Psoas muscle (tissue), 7 donors: ENCODE measurements at regions not wholly inside any gene's neighbourhood (a gene's known extent, or its start where the extent isn't known, plus 50 kb on each side); places are given as distances from the start of the nearest gene placed in this dataset.

Experiments
- ATAC-seq, 4 donors: fragments of 200-7000 bp; cut with Tn5 transposase; one replicate each; pipeline ENCODE4 v1.9.1; 2020; ENCODE audit warnings: moderate library complexity in 3 of 4, mild to moderate bottlenecking in 2 of 4
- DNase-seq, 2 donors: peaks; one replicate each; pipeline ENCODE4 v3.0.0-alpha.2; 2020
- H3K27ac ChIP-seq: fragments of 200-600 bp; one replicate; pipeline ENCODE4 v1.8.0; 2022
- H3K27me3 ChIP-seq, 3 donors: fragments of 200-600 bp in 1 of 3; one replicate each; pipeline versions ENCODE4 v1.6.1 to v1.8.0; 2013 to 2022; ENCODE audit warnings: low read length in 2 of 3, mild to moderate bottlenecking in 2 of 3, moderate library complexity in 1 of 3; ENCODE audit not compliant: insufficient read depth in 3 of 3
- H3K36me3 ChIP-seq, 2 donors: fragments of 200-600 bp in 1 of 2; one replicate each; pipeline versions ENCODE4 v1.6.1 to v1.8.0; 2013 to 2022; ENCODE audit warnings: low read depth in 1 of 2, mild to moderate bottlenecking in 1 of 2, moderate library complexity in 1 of 2; ENCODE audit not compliant: insufficient read depth in 1 of 2
- H3K4me1 ChIP-seq: fragments of 200-600 bp; one replicate; pipeline ENCODE4 v1.8.0; 2022
- H3K4me3 ChIP-seq: fragments of 200-600 bp; one replicate; pipeline ENCODE4 v1.8.0; 2022; ENCODE audit warnings: mild to moderate bottlenecking
- H3K9me3 ChIP-seq: fragments of 200-600 bp; one replicate; pipeline ENCODE4 v1.8.0; 2022
- WGBS, 3 donors: extraction: QIAGEN DNeasy Blood & Tissue Kit; methylation state at CpG; one replicate each; pipeline versions ENCODE4 v1.1.6 to v1.1.7; 2013; 5-methylcytosine and 5-hydroxymethylcytosine counted together
- intact Hi-C, 2 donors: fragments of 100-400 bp; cut with DNase I; formaldehyde crosslinking; loops; one replicate each; pipeline versions ENCODE4 v1.11.0 to v1.14.2; 2022
- TF ChIP-seq, protein P1 (sequence below): fragments of 200-600 bp; IDR thresholded peaks from one replicate; pipeline ENCODE4 v1.8.0; 2022; ENCODE audit warnings: antibody characterized with exemption
- donor health status: healthy with polysubstance abuse.
- donor health status: DM: no; HTN: no; CAD: no; lungs with moderate emphysema.
- donor health status: Bipolar disorder and iron deficiency.
- donor health status: healthy.
- donor health status: DM: yes; HTN: yes; CAD: no.
- donor health status: DM: no; HTN: no; CAD: no.
- donor health status: DM: yes; HTN: yes; CAD: no.

GRCh38 chr6:98343797-98344196, 490.6 kb upstream of the POU3F2 start:
- Histone ChIP-seq H3K4me3 (no peak overlapping the region), H3K27me3 (no peaks in the 10 kb centered on the region), H3K9me3 (no peaks in the 10 kb centered on the region), H3K36me3 (no peaks in the 10 kb centered on the region), H3K4me1 (no peaks in the 10 kb centered on the region), H3K27ac (no peak overlapping the region)
- DNase-seq = no peak
- TF ChIP-seq, protein P1, sequence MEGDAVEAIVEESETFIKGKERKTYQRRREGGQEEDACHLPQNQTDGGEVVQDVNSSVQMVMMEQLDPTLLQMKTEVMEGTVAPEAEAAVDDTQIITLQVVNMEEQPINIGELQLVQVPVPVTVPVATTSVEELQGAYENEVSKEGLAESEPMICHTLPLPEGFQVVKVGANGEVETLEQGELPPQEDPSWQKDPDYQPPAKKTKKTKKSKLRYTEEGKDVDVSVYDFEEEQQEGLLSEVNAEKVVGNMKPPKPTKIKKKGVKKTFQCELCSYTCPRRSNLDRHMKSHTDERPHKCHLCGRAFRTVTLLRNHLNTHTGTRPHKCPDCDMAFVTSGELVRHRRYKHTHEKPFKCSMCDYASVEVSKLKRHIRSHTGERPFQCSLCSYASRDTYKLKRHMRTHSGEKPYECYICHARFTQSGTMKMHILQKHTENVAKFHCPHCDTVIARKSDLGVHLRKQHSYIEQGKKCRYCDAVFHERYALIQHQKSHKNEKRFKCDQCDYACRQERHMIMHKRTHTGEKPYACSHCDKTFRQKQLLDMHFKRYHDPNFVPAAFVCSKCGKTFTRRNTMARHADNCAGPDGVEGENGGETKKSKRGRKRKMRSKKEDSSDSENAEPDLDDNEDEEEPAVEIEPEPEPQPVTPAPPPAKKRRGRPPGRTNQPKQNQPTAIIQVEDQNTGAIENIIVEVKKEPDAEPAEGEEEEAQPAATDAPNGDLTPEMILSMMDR = no peak
- no peak for ATAC-seq
- intact Hi-C loops = no loop called here

GRCh38 chr6:98352348-98352747, 482.0 kb upstream of the POU3F2 start:
- Histone ChIP-seq H3K27me3 (no peaks in the 10 kb centered on the region), H3K36me3 (no peaks in the 10 kb centered on the region), H3K27ac (no peak overlapping the region), H3K4me1 (no peaks in the 10 kb centered on the region), H3K9me3 (no peaks in the 10 kb centered on the region), H3K4me3 (no peak overlapping the region)
- ATAC-seq (no peak), DNase-seq (no peak)
- intact Hi-C loops = no loop called here
- TF ChIP-seq, protein P1 = no peak
- WGBS, 3 donors = 82 to 89% (median 83%) methylated on average over 2 of the region's 2 CpGs

DNA sequence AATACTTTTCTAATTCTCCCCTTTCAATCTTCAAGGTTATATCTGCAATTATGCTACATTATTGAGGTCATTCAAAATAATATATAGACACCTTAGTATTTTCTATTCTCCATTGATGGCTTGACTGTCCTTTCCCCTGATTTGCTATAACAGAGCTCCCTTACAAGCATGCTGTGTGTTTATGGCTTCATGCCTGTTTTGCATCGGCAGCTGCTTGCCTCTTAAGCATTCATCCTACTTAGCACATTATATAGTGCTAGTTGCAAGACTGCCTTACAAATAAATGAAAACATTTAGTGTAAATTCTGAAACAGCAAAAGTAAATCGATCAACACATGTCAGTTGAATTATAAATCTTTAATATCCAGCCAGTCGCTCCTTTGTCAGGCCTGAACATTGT, 476.2 kb upstream of the POU3F2 start:
- Histone ChIP-seq H3K36me3 (no peaks in the 10 kb centered on the region), H3K27ac (no peak overlapping the region), H3K9me3 (no peaks in the 10 kb centered on the region), H3K4me1 (no peaks in the 10 kb centered on the region), H3K4me3 (no peak overlapping the region), H3K27me3 (no peaks in the 10 kb centered on the region)
- intact Hi-C loops = no loop called here
- no peak for DNase-seq
- ATAC-seq = no peak
- 55 to 63% (median 61%) methylated on average over 3 of the region's 3 CpGs for WGBS, 3 donors
- TF ChIP-seq, protein P1 = no peak

DNA sequence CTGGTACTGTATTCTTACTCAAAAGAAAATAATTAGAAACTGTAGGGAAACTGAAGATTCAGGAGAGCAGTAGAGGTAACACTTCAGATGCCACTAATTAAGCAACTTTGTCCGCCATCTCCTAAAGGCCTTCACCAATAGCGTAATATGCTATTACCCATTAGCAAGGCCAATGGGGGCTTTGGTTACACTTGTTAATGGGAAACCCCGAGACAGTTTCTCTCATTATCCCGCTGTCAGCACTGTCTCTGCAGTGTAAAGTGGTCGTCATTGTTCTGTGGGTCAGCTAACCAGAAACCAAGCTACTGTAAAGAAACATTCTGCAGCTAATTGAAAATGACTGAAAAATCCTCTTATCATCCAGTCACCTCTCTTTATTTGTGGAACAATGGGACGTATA, 468.0 kb upstream of the POU3F2 start:
- DNase-seq = no peak

DNA sequence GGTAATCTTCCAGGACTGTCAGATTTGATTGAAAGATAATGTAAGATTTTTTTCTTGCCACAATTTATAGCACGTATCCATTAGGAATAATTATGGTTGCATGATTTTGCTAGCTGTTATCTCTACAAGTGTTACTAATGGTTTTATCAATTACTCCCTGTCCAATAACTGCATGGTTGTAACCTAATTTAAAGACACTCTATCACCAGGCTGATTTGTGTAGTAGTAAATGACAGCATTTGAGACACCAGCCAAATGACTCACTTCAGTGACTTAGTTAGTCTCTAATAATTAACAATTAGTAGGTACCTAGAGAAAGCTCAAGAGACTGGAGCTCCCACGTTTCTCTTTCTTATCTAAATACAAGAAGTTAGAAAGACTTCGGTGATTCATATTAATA, 453.8 kb upstream of the POU3F2 start:
- intact Hi-C loops = no loop called here

More for the DNA sequence above, 468.0 kb upstream of the POU3F2 start:
- H3K27me3 ChIP-seq = no peaks in the 10 kb centered on the region
- H3K27ac ChIP-seq = no peak overlapping the region
- H3K9me3 ChIP-seq = no peaks in the 10 kb centered on the region
- H3K4me3 ChIP-seq = no peak overlapping the region
- TF ChIP-seq, protein P1 = no peak
- whole genome bisulfite sequencing, 3 donors = 83 to 85% (median 84%) methylated on average over 6 of the region's 6 CpGs
- no peak for ATAC-seq
- H3K4me1 ChIP-seq = no peaks in the 10 kb centered on the region
- H3K36me3 ChIP-seq = no peaks in the 10 kb centered on the region
- intact Hi-C loops = no loop called here

More for the DNA sequence above, 453.8 kb upstream of the POU3F2 start:
- Histone ChIP-seq H3K4me1 (no peaks in the 10 kb centered on the region), H3K4me3 (no peak overlapping the region), H3K9me3 (peaks cover 3% of the 10 kb centered on the region), H3K27me3 (no peaks in the 10 kb centered on the region), H3K27ac (no peak overlapping the region), H3K36me3 (no peaks in the 10 kb centered on the region)
- WGBS, 3 donors = 79 to 86% (median 85%) methylated on average over 3 of the region's 3 CpGs
- no peak for ATAC-seq
- TF ChIP-seq, protein P1 = no peak
- no peak for DNase-seq
